H1 (cell line): ENCODE measurements at regions not wholly inside any gene's neighbourhood (a gene's known extent, or its start where the extent isn't known, plus 50 kb on each side); places are given as distances from the start of the nearest gene placed in this dataset.

Source experiments
- ASH2L ChIP-seq: fragments of 200-600, 300-600 bp; sonication (generic); IDR thresholded peaks from one replicate; pipeline ENCODE4 v1.7.1; 2017; ENCODE audit warnings: low read length
- CBX8 ChIP-seq: fragments of 300-800, 300-1000 bp; sonication (generic); IDR thresholded peaks from 2 replicates; pipeline ENCODE4 v1.7.1; 2016; ENCODE audit warnings: low read depth, low read length, borderline replicate concordance
- EP300 ChIP-seq, 2 experiments: IDR thresholded peaks; 1 replicate in 1 of 2; 2 replicates in 1 of 2; pipeline ENCODE4 v1.6.1; 2011 to 2012; ENCODE audit warnings: low read depth in 2 of 2, low read length in 2 of 2, mild to moderate bottlenecking in 2 of 2, borderline replicate concordance in 1 of 2, inconsistent platforms in 1 of 2, moderate library complexity in 1 of 2
- HDAC2 ChIP-seq, 2 experiments: fragments of 300-600 bp in 1 of 2; sonication (generic) in 1 of 2; IDR thresholded peaks; 2 replicates each; pipeline ENCODE4 v1.6.1; 2011 to 2012; ENCODE audit warnings: low read depth in 2 of 2, low read length in 2 of 2, mild to moderate bottlenecking in 2 of 2, moderate library complexity in 2 of 2, borderline replicate concordance in 1 of 2, inconsistent platforms in 1 of 2
- JUND ChIP-seq: IDR thresholded peaks from 2 replicates; pipeline ENCODE4 v1.6.1; 2011; ENCODE audit warnings: mild to moderate bottlenecking, improper control_type of control experiment, low read length
- YY1 ChIP-seq: IDR thresholded peaks from 2 replicates; pipeline ENCODE4 v1.6.1; 2011; ENCODE audit warnings: low read depth, mild to moderate bottlenecking, low read length

GRCh38 chr1:189859385-189859977 is 618.2 kb downstream of the BRINP3 start (continued):
- 0 out of 3 replicates have a peak, but pooled peaks of 1 of the 2 experiments have one; percentile 44 for TF ChIP-seq EP300 (IDR thresholded peaks at IDR 0.05; ENCODE audit: borderline replicate concordance in 1 of 2, low read depth in 2 of 2, low read length in 2 of 2)
- no peak for TF ChIP-seq HDAC2 (IDR thresholded peaks at IDR 0.05; ENCODE audit: borderline replicate concordance in 1 of 2, low read depth in 2 of 2, low read length in 2 of 2)
- TF ChIP-seq YY1: no peak
- TF ChIP-seq ASH2L: no peak
- no peak for TF ChIP-seq CBX8
- no peak for TF ChIP-seq JUND
